Astrocyte (in vitro differentiated cells and primary cell): ENCODE measurements at regions not wholly inside any gene's neighbourhood (a gene's known extent, or its start where the extent isn't known, plus 50 kb on each side); places are given as distances from the start of the nearest gene placed in this dataset.

Source experiments
- DNase-seq: peaks from one replicate; pipeline ENCODE4 v3.0.0-alpha.2; 2010; ENCODE audit warnings: low read depth
- FAIRE-seq: peaks from 2 replicates; lab custom pipeline; 2011; peaks lifted over from hg19 to GRCh38; lab: Jason Lieb, UNC
- H2AFZ ChIP-seq: 2 replicates; pipeline ENCODE4 v1.6.0; 2012; ENCODE audit warnings: low read depth, low read length, inconsistent platforms
- H3K27ac ChIP-seq: 2 replicates; pipeline ENCODE4 v1.5.1; 2011; ENCODE audit warnings: low read depth, low read length, inconsistent platforms
- H3K27me3 ChIP-seq: 2 replicates; pipeline ENCODE4 v1.6.0; 2011; ENCODE audit warnings: low read length, inconsistent platforms; ENCODE audit not compliant: insufficient read depth
- H3K36me3 ChIP-seq: 2 replicates; pipeline ENCODE4 v1.5.1; 2011; ENCODE audit warnings: low read length, inconsistent platforms; ENCODE audit not compliant: insufficient read depth
- H3K4me1 ChIP-seq: 2 replicates; pipeline ENCODE4 v1.5.1; 2011; ENCODE audit warnings: low read length, inconsistent platforms; ENCODE audit not compliant: insufficient read depth
- H3K4me2 ChIP-seq: 2 replicates; pipeline ENCODE4 v1.6.0; 2012; ENCODE audit warnings: low read length, inconsistent platforms
- H3K4me3 ChIP-seq: 2 replicates; pipeline ENCODE4 v1.5.1; 2011; ENCODE audit warnings: low read depth, mild to moderate bottlenecking, low read length, inconsistent platforms; ENCODE audit not compliant: insufficient read depth
- H3K79me2 ChIP-seq: 2 replicates; pipeline ENCODE4 v1.6.0; 2012; ENCODE audit warnings: mild to moderate bottlenecking, low read length, inconsistent platforms; ENCODE audit not compliant: insufficient read depth
- H3K9ac ChIP-seq: 2 replicates; pipeline ENCODE4 v1.6.0; 2012; ENCODE audit warnings: mild to moderate bottlenecking, low read length, inconsistent platforms
- H3K9me3 ChIP-seq: 2 replicates; pipeline ENCODE4 v1.5.1; 2012; ENCODE audit warnings: low read depth, mild to moderate bottlenecking, low read length, inconsistent platforms; ENCODE audit not compliant: insufficient read depth
- H4K20me1 ChIP-seq: 2 replicates; pipeline ENCODE4 v1.6.0; 2012; ENCODE audit warnings: low read length, inconsistent platforms; ENCODE audit not compliant: insufficient read depth
- H3K27ac Mint-ChIP-seq: one replicate; pipeline ENCODE4 v1.8.0; 2021; ENCODE audit warnings: mild to moderate bottlenecking, mixed read lengths; ENCODE audit not compliant: unreplicated experiment
- H3K27me3 Mint-ChIP-seq: one replicate; pipeline ENCODE4 v1.8.0; 2021; ENCODE audit warnings: low read depth, mixed read lengths; ENCODE audit not compliant: unreplicated experiment
- H3K36me3 Mint-ChIP-seq: one replicate; pipeline ENCODE4 v1.8.0; 2021; ENCODE audit warnings: low read depth, mixed read lengths; ENCODE audit not compliant: unreplicated experiment
- H3K4me1 Mint-ChIP-seq: one replicate; pipeline ENCODE4 v1.8.0; 2021; ENCODE audit warnings: low read depth, mixed read lengths; ENCODE audit not compliant: unreplicated experiment
- H3K4me3 Mint-ChIP-seq: one replicate; pipeline ENCODE4 v1.8.0; 2021; ENCODE audit warnings: mild to moderate bottlenecking, moderate library complexity, mixed read lengths; ENCODE audit not compliant: unreplicated experiment
- H3K9me3 Mint-ChIP-seq: one replicate; pipeline ENCODE4 v1.8.0; 2021; ENCODE audit warnings: mild to moderate bottlenecking, mixed read lengths; ENCODE audit not compliant: unreplicated experiment
- CTCF ChIP-seq: IDR thresholded peaks from 2 replicates; pipeline ENCODE4 v1.5.1; 2011; ENCODE audit warnings: low read depth, mild to moderate bottlenecking, inconsistent platforms, low read length, moderate library complexity; ENCODE audit not compliant: insufficient read depth
- EZH2 ChIP-seq: IDR thresholded peaks from 2 replicates; pipeline ENCODE4 v1.6.1; 2012; ENCODE audit warnings: mild to moderate bottlenecking, low read length, inconsistent platforms; ENCODE audit not compliant: insufficient read depth

- no peak for DNase-seq
- H3K4me1 ChIP-seq = no peaks in the 10 kb centered on the region
- no peaks in the 10 kb centered on the region for H4K20me1 ChIP-seq
- H3K4me3 ChIP-seq = no peak overlapping the region
- Mint-ChIP-seq H3K9me3 (no peaks in the 10 kb centered on the region), H3K36me3 (no peaks in the 10 kb centered on the region), H3K4me1 (no peaks in the 10 kb centered on the region), H3K4me3 (no peak overlapping the region), H3K27ac (no peak overlapping the region), H3K27me3 (no peaks in the 10 kb centered on the region)
- H3K9me3 ChIP-seq = no peaks in the 10 kb centered on the region
- no peak for FAIRE-seq
- H3K27me3 ChIP-seq = no peaks in the 10 kb centered on the region
- TF ChIP-seq CTCF = no peak
- TF ChIP-seq EZH2 = no peak
- H3K79me2 ChIP-seq = no peaks in the 10 kb centered on the region
- no peaks in the 10 kb centered on the region for H3K36me3 ChIP-seq
- H3K4me2 ChIP-seq = no peak overlapping the region
- H3K27ac ChIP-seq = no peak overlapping the region
- no peak overlapping the region for H2AFZ ChIP-seq
- H3K9ac ChIP-seq = no peak overlapping the region
Observed at GRCh38 chr6:90689172-90689571, 102.3 kb upstream of the MAP3K7 start.

- H3K36me3 Mint-ChIP-seq = no peaks in the 10 kb centered on the region
- no peak overlapping the region for H3K9ac ChIP-seq
- no peaks in the 10 kb centered on the region for H3K79me2 ChIP-seq
- TF ChIP-seq EZH2 (no peak), CTCF (no peak)
- H3K27me3 ChIP-seq = no peaks in the 10 kb centered on the region
- H3K9me3 Mint-ChIP-seq = no peaks in the 10 kb centered on the region
- no peak overlapping the region for H3K4me3 ChIP-seq
- H3K27me3 Mint-ChIP-seq = no peaks in the 10 kb centered on the region
- H3K4me2 ChIP-seq = no peak overlapping the region
- no peaks in the 10 kb centered on the region for H3K9me3 ChIP-seq
- H3K4me3 Mint-ChIP-seq = no peak overlapping the region
- H3K36me3 ChIP-seq = no peaks in the 10 kb centered on the region
- DNase-seq (no peak), FAIRE-seq (no peak)
- H4K20me1 ChIP-seq = no peaks in the 10 kb centered on the region
- no peaks in the 10 kb centered on the region for H3K4me1 Mint-ChIP-seq
- no peaks in the 10 kb centered on the region for H3K4me1 ChIP-seq
- no peak overlapping the region for H3K27ac Mint-ChIP-seq
- H2AFZ ChIP-seq = no peak overlapping the region
- no peak overlapping the region for H3K27ac ChIP-seq
Observed at GRCh38 chr6:90687775-90688380, 101.0 kb upstream of the MAP3K7 start.

- H3K9me3 ChIP-seq = no peaks in the 10 kb centered on the region
- TF ChIP-seq CTCF = no peak
- TF ChIP-seq EZH2 = no peak
Observed at GRCh38 chr6:90681863-90682262, 95.0 kb upstream of the MAP3K7 start.

More at GRCh38 chr6:90681863-90682262, 95.0 kb upstream of the MAP3K7 start:
- Histone ChIP-seq H3K79me2 (no peaks in the 10 kb centered on the region), H3K9ac (no peak overlapping the region), H4K20me1 (no peaks in the 10 kb centered on the region), H3K4me1 (no peaks in the 10 kb centered on the region), H3K4me2 (no peak overlapping the region), H3K27me3 (peaks cover 3% of the 10 kb centered on the region), H2AFZ (no peak overlapping the region), H3K27ac (no peak overlapping the region), H3K4me3 (no peak overlapping the region), H3K36me3 (no peaks in the 10 kb centered on the region)
- Mint-ChIP-seq H3K27me3 (peaks cover 2% of the 10 kb centered on the region), H3K4me3 (no peak overlapping the region), H3K36me3 (no peaks in the 10 kb centered on the region), H3K4me1 (no peaks in the 10 kb centered on the region), H3K9me3 (no peaks in the 10 kb centered on the region), H3K27ac (no peak overlapping the region)
- no peak for DNase-seq
- FAIRE-seq = no peak
